Uterus (tissue), 3 donors: ENCODE measurements at regions not wholly inside any gene's neighbourhood (a gene's known extent, or its start where the extent isn't known, plus 50 kb on each side); places are given as distances from the start of the nearest gene placed in this dataset.

Experiments
- DNase-seq, 2 donors: peaks; one replicate each; pipeline ENCODE4 v3.0.0-alpha.2; 2019 to 2020
- H3K27ac ChIP-seq, 2 donors: fragments of 200-600 bp; sonication (generic); 1 replicate in 1 of 2; 2 replicates in 1 of 2; pipeline ENCODE4 v1.5.1; 2016 to 2018
- H3K27me3 ChIP-seq, 2 donors: fragments of 200-600 bp; sonication (generic); one replicate each; pipeline ENCODE4 v1.5.1; 2018 to 2019; ENCODE audit warnings: control low read depth in 1 of 2
- H3K36me3 ChIP-seq, 2 donors: fragments of 200-600 bp; sonication (generic); one replicate each; pipeline ENCODE4 v1.5.1; 2019; ENCODE audit warnings: control low read depth in 1 of 2
- H3K4me1 ChIP-seq, 2 donors: fragments of 200-600 bp; sonication (generic); one replicate each; pipeline ENCODE4 v1.5.1; 2018 to 2019; ENCODE audit warnings: control low read depth in 1 of 2
- H3K4me3 ChIP-seq, 2 donors: fragments of 200-600 bp; sonication (generic); 1 replicate in 1 of 2; 2 replicates in 1 of 2; pipeline ENCODE4 v1.5.1; 2018 to 2019; ENCODE audit warnings: mild to moderate bottlenecking in 1 of 2
- H3K9me3 ChIP-seq, 2 donors: fragments of 200-600 bp; sonication (generic); one replicate each; pipeline ENCODE4 v1.5.1; 2019; ENCODE audit warnings: control low read depth in 1 of 2
- POLR2A ChIP-seq, 2 donors: fragments of 450-650 bp; IDR thresholded peaks; one replicate each; pipeline ENCODE4 v1.6.1; 2016; ENCODE audit warnings: antibody characterized with exemption in 2 of 2, mild to moderate bottlenecking in 1 of 2, moderate library complexity in 1 of 2
- intact Hi-C: fragments of 100-400 bp; cut with DNase I; formaldehyde crosslinking; loops from one replicate; pipeline ENCODE4 v1.15.1; 2023; ENCODE audit warnings: low total_unique reads
- TF ChIP-seq, protein P1 (sequence below), 4 experiments: fragments of 200-600 bp in 2 of 4; fragments of 450-650 bp in 2 of 4; sonication (generic) in 2 of 4; IDR thresholded peaks; one replicate each; pipeline ENCODE4 v1.5.1; 2016 to 2019; ENCODE audit warnings: antibody characterized with exemption in 4 of 4, mild to moderate bottlenecking in 2 of 4, moderate library complexity in 1 of 4
- donor health status: DM: yes; HTN: yes; CAD: no.

GRCh38 chr19:28350037-28350436 is 862.9 kb downstream of the UQCRFS1 start:
- H3K27ac ChIP-seq: no peak overlapping the region
- no peak for TF ChIP-seq POLR2A (IDR thresholded peaks at IDR 0.05)
- no peaks in the 10 kb centered on the region for H3K4me1 ChIP-seq
- H3K27me3 ChIP-seq: no peaks in the 10 kb centered on the region
- H3K4me3 ChIP-seq: no peak overlapping the region
- H3K36me3 ChIP-seq: no peaks in the 10 kb centered on the region
- intact Hi-C loops: no loop called here
- no peak for DNase-seq
- H3K9me3 ChIP-seq: no peaks in the 10 kb centered on the region

DNA sequence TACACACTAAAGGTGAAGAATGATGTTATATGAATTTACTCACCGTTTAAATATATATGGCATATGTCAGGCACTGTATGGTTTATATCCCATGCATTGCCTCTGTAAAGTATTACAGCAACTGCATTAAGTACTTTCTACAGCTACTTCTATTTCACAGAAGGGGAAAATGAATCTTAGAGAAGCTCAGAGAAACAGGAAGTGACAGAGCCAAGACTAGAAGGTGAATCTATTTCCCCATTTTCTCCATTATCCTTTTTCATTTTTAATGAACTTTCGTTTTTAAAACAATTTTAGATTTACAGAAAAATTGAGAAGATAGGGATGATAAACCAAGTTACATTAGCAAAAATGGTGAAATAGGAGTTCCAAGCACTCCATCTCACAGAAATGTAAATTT is 863.3 kb downstream of the UQCRFS1 start:
- Histone ChIP-seq H3K27me3 (no peaks in the 10 kb centered on the region), H3K27ac (no peak overlapping the region), H3K36me3 (no peaks in the 10 kb centered on the region), H3K4me3 (no peak overlapping the region), H3K9me3 (no peaks in the 10 kb centered on the region), H3K4me1 (no peaks in the 10 kb centered on the region)
- DNase-seq: no peak
- TF ChIP-seq POLR2A (IDR thresholded peaks at IDR 0.05): no peak
- TF ChIP-seq, protein P1, sequence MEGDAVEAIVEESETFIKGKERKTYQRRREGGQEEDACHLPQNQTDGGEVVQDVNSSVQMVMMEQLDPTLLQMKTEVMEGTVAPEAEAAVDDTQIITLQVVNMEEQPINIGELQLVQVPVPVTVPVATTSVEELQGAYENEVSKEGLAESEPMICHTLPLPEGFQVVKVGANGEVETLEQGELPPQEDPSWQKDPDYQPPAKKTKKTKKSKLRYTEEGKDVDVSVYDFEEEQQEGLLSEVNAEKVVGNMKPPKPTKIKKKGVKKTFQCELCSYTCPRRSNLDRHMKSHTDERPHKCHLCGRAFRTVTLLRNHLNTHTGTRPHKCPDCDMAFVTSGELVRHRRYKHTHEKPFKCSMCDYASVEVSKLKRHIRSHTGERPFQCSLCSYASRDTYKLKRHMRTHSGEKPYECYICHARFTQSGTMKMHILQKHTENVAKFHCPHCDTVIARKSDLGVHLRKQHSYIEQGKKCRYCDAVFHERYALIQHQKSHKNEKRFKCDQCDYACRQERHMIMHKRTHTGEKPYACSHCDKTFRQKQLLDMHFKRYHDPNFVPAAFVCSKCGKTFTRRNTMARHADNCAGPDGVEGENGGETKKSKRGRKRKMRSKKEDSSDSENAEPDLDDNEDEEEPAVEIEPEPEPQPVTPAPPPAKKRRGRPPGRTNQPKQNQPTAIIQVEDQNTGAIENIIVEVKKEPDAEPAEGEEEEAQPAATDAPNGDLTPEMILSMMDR (IDR thresholded peaks at IDR 0.05): no peak
- intact Hi-C loops: no loop called here

DNA sequence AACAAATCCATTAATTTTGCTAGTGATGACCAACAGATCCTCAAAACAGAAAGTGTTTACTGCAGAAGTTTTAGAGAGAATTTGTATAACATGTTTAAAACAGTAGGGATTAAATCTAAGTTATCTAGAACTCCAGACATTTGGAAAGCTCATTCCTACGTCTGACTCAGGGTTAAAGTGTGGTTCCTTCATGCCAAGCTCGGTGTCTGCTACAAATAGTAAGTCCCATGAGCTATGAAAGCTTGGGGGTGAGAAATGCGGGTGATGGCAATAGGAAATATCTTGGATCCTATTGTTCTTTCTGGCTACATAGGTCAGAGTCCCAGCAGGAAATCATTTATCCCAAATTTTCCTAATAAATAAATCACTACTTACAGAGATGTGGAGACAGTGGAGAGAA is 867.1 kb downstream of the UQCRFS1 start:
- Histone ChIP-seq H3K9me3 (no peaks in the 10 kb centered on the region), H3K4me1 (no peaks in the 10 kb centered on the region), H3K36me3 (no peaks in the 10 kb centered on the region), H3K27ac (no peak overlapping the region), H3K4me3 (no peak overlapping the region), H3K27me3 (no peaks in the 10 kb centered on the region)
- TF ChIP-seq, protein P1 (IDR thresholded peaks at IDR 0.05): no peak
- TF ChIP-seq POLR2A (IDR thresholded peaks at IDR 0.05): no peak
- no peak for DNase-seq
- intact Hi-C loops: no loop called here

DNA sequence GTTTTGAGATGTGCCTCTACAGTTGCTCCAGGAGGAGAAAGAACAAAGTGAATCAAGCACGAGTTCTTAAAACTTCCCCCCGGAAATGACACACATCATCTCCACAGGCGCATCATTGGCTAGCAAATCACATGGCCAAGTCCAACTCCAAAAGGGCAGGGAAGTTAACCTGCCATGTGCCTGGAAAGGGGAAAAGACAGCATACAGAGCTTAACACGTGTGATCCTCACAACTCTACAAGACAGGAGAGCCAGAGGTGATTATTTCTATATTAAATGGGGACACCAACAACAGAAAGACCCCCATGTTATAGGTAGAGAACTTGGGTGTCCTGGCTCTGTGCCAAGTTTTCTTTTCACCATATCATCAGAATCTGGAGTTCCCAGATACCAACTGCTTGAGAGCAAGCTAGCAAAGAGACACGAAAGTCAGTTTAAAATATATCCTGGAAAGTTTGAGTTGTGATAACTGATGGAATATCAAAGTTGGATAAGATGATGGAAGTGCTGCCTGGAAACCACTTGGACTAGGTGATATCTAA is 871.1 kb downstream of the UQCRFS1 start:
- H3K4me3 ChIP-seq: no peak overlapping the region
- no peaks in the 10 kb centered on the region for H3K27me3 ChIP-seq
- TF ChIP-seq, protein P1 (IDR thresholded peaks at IDR 0.05): no peak
- TF ChIP-seq POLR2A (IDR thresholded peaks at IDR 0.05): no peak
- H3K36me3 ChIP-seq: no peaks in the 10 kb centered on the region
- DNase-seq: no peak
- H3K9me3 ChIP-seq: no peaks in the 10 kb centered on the region
- intact Hi-C loops: no loop called here
- no peak overlapping the region for H3K27ac ChIP-seq
- H3K4me1 ChIP-seq: no peaks in the 10 kb centered on the region

DNA sequence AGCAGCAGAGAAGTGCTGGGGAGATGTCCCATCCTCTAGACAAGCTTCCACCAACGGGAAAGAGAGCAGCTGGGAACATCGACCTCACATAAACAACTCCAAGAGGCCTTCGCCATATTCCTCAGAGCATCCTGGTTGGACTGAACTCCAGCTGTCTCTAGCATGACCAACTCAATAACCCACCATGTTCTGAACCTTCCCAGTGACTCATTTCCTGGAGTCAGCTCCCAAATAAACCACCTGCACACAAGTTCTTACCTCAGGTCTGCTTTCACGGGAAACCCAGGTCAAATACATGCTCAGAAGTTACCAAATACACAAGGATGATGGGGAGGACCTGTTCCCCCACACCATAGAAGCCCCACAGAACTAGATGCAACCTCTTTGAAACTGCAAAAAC is 878.5 kb downstream of the UQCRFS1 start:
- intact Hi-C loops: no loop called here
- no peak overlapping the region for H3K4me3 ChIP-seq
- no peaks in the 10 kb centered on the region for H3K36me3 ChIP-seq
- no peak overlapping the region for H3K27ac ChIP-seq
- no peak for TF ChIP-seq POLR2A (IDR thresholded peaks at IDR 0.05)
- TF ChIP-seq, protein P1 (IDR thresholded peaks at IDR 0.05): no peak
- H3K9me3 ChIP-seq: no peaks in the 10 kb centered on the region
- no peak for DNase-seq
- H3K4me1 ChIP-seq: no peaks in the 10 kb centered on the region
- no peaks in the 10 kb centered on the region for H3K27me3 ChIP-seq

GRCh38 chr19:28333909-28334308 is 879.0 kb downstream of the UQCRFS1 start:
- intact Hi-C loops: no loop called here
- H3K27ac ChIP-seq: no peak overlapping the region
- TF ChIP-seq, protein P1 (IDR thresholded peaks at IDR 0.05): no peak
- TF ChIP-seq POLR2A (IDR thresholded peaks at IDR 0.05): no peak

More at GRCh38 chr19:28333909-28334308, 879.0 kb downstream of the UQCRFS1 start:
- Histone ChIP-seq H3K36me3 (no peaks in the 10 kb centered on the region), H3K27me3 (no peaks in the 10 kb centered on the region), H3K4me3 (no peak overlapping the region), H3K4me1 (no peaks in the 10 kb centered on the region), H3K9me3 (no peaks in the 10 kb centered on the region)
- no peak for DNase-seq
